ENCODE measurements at regions not wholly inside any gene's neighbourhood (a gene's known extent, or its start where the extent isn't known, plus 50 kb on each side); places are given as distances from the start of the nearest gene placed in this dataset.

- TF ChIP-seq CTCF (IDR thresholded peaks at IDR 0.05 in 8 of 11, conservative IDR thresholded peaks at IDR 0.05 in 3 of 11) (no peak), POLR2A (IDR thresholded peaks at IDR 0.05) (no peak), POLR2AphosphoS5 (IDR thresholded peaks at IDR 0.05) (no peak)
Measured at GRCh38 chr20:4453359-4453758, 204.3 kb upstream of the ADRA1D start.
